ENCODE measurements at regions not wholly inside any gene's neighbourhood (a gene's known extent, or its start where the extent isn't known, plus 50 kb on each side); places are given as distances from the start of the nearest gene placed in this dataset.

- RAD21 ChIA-PET (ENCODE audit: low non-redundant PET in 1 of 2, low total read pairs in 2 of 2, uncharacterized antibody in 2 of 2, unreplicated experiment in 2 of 2), result no interaction called here
- Histone ChIP-seq H2AFZ (ENCODE audit: low read depth, low read length, poor library complexity, severe bottlenecking) (no peak overlapping the region), H3K27ac (ENCODE audit: low read depth, low read length) (no peak overlapping the region), H3K79me2 (ENCODE audit: insufficient read depth, low read length) (no peaks in the 10 kb centered on the region), H3K4me3 (replicated peaks in 1 of 2; ENCODE audit: low read depth in 1 of 2, low read length in 2 of 2) (no peak overlapping the region), H3K9me3 (ENCODE audit: control insufficient read depth in 1 of 2, insufficient read depth in 1 of 2, low read depth in 1 of 2, low read length in 2 of 2) (no peaks in the 10 kb centered on the region; a peak in 1 of 4 replicates), H3K9ac (ENCODE audit: low read length) (no peak overlapping the region), H4K20me1 (ENCODE audit: insufficient read depth) (no peaks in the 10 kb centered on the region), H3K4me2 (ENCODE audit: low read length) (no peak overlapping the region), H3K36me3 (ENCODE audit: control insufficient read depth in 1 of 2, insufficient read depth in 2 of 2, low read length in 2 of 2) (no peaks in the 10 kb centered on the region), H3K27me3 (ENCODE audit: insufficient read depth, low read length) (no peaks in the 10 kb centered on the region), H3K9me2 (ENCODE audit: insufficient read depth) (no peaks in the 10 kb centered on the region), H3K4me1 (ENCODE audit: control insufficient read depth in 1 of 2, insufficient read depth in 2 of 2, low read length in 2 of 2) (no peaks in the 10 kb centered on the region)
- DNase-seq (ENCODE audit: low read depth, low spot score), result no peak
- no TSS peak for BruUV-seq (replicated peaks)
- TF ChIP-seq, protein P1, sequence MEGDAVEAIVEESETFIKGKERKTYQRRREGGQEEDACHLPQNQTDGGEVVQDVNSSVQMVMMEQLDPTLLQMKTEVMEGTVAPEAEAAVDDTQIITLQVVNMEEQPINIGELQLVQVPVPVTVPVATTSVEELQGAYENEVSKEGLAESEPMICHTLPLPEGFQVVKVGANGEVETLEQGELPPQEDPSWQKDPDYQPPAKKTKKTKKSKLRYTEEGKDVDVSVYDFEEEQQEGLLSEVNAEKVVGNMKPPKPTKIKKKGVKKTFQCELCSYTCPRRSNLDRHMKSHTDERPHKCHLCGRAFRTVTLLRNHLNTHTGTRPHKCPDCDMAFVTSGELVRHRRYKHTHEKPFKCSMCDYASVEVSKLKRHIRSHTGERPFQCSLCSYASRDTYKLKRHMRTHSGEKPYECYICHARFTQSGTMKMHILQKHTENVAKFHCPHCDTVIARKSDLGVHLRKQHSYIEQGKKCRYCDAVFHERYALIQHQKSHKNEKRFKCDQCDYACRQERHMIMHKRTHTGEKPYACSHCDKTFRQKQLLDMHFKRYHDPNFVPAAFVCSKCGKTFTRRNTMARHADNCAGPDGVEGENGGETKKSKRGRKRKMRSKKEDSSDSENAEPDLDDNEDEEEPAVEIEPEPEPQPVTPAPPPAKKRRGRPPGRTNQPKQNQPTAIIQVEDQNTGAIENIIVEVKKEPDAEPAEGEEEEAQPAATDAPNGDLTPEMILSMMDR (IDR thresholded peaks at IDR 0.05 in 2 of 3, conservative IDR thresholded peaks at IDR 0.05 in 1 of 3; ENCODE audit: borderline replicate concordance in 1 of 3, insufficient read depth in 1 of 3, low read depth in 2 of 3, low read length in 2 of 3), result no peak
- TF ChIP-seq MAX (IDR thresholded peaks at IDR 0.05) (no peak), SIN3A (IDR thresholded peaks at IDR 0.05; ENCODE audit: low read depth) (no peak), REST (IDR thresholded peaks at IDR 0.05; ENCODE audit: low read depth) (no peak), JUND (IDR thresholded peaks at IDR 0.05) (no peak), ZNF274 (IDR thresholded peaks at IDR 0.05; ENCODE audit: low read depth, low read length) (no peak), CBX3 (IDR thresholded peaks at IDR 0.05; ENCODE audit: low read depth) (no peak), FOSL1 (IDR thresholded peaks at IDR 0.05; ENCODE audit: low read depth) (no peak), SRF (IDR thresholded peaks at IDR 0.05; ENCODE audit: low read depth) (no peak), ELF1 (IDR thresholded peaks at IDR 0.05; ENCODE audit: borderline replicate concordance, low read depth) (no peak), EZH2phosphoT487 (IDR thresholded peaks at IDR 0.05; ENCODE audit: borderline replicate concordance) (no peak), YY1 (IDR thresholded peaks at IDR 0.05; ENCODE audit: extremely low read depth, insufficient replicate concordance, low read depth, low read length) (no peak), EGR1 (IDR thresholded peaks at IDR 0.05; ENCODE audit: low read depth) (no peak), EZH2 (IDR thresholded peaks at IDR 0.05) (no peak), TCF7L2 (IDR thresholded peaks at IDR 0.05; ENCODE audit: borderline replicate concordance, extremely low read depth, insufficient read depth, insufficient read length) (no peak), POLR2A (IDR thresholded peaks at IDR 0.05; ENCODE audit: borderline replicate concordance, extremely low read depth, insufficient read depth, insufficient read length) (no peak), RAD21 (IDR thresholded peaks at IDR 0.05; ENCODE audit: low read depth) (no peak)
- POLR2A ChIA-PET, result no interaction called here
- intact Hi-C loops (cut with micrococcal nuclease), result no loop called here
- CTCF ChIA-PET, result no interaction called here
- no peak for ATAC-seq
These were observed 1458.6 kb downstream of the BRD1 start for GRCh38 chr22:48368975-48369525.
